ENCODE measurements at regions not wholly inside any gene's neighbourhood (a gene's known extent, or its start where the extent isn't known, plus 50 kb on each side); places are given as distances from the start of the nearest gene placed in this dataset.

DNA sequence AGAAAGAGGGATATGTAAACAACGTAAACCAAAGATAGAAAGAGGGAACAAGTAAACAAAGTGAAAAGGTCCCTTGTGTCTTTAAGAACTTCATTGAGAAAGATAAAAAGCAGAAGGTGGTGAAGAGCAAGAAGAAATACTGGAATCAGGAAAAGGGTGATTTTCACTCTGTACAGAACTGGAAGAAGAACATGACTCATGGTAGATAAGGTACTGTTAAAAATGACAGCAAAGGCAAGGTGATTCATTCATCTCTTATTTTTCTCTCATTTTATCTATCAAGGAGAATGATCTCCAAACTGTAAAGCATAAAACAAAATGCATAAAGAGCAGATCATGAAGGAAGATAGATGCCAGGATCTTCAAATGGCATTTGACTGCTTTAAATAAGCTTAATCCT is 724.6 kb upstream of the CELF4 start:
- Histone ChIP-seq H3K27me3 (ENCODE audit: low read length) (no peaks in the 10 kb centered on the region), H3K9me2 (replicated peaks; ENCODE audit: insufficient read depth, low read length) (no peaks in the 10 kb centered on the region), H3K4me3 (ENCODE audit: low read length) (no peak overlapping the region), H3K79me2 (ENCODE audit: low read length) (no peaks in the 10 kb centered on the region), H3K9ac (ENCODE audit: low read length) (no peak overlapping the region), H2AFZ (ENCODE audit: low read length) (no peak overlapping the region), H3K9me3 (ENCODE audit: low read length) (peaks cover 35% of the 10 kb centered on the region), H4K20me1 (ENCODE audit: insufficient read depth, low read depth, low read length) (no peaks in the 10 kb centered on the region), H3K4me2 (ENCODE audit: low read depth, low read length, poor library complexity, severe bottlenecking) (no peak overlapping the region), H3K36me3 (ENCODE audit: insufficient read depth, low read length) (no peaks in the 10 kb centered on the region), H3K27ac (ENCODE audit: low read length) (no peak overlapping the region), H3K4me1 (ENCODE audit: low read length) (no peaks in the 10 kb centered on the region)
- DNase-seq, result no peak

DNA sequence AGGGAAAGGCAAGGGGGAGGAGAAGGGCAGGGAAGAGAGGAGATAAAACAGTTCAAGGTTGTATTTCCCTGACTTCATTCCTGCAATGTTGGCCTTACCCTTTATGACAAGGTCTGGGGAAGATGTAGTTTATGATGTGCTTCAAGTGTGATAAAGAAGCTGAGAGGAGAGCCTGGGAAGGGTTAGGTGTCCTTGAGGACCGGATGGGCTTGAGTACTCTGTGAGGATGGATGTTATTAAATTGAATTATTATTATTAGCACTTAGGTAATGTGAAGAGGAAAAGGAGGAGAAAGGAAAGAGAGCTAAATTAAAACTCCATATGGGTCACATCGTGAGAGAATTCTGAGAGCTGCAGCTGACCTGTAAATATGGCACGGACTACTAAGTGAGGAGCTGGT is 719.4 kb upstream of the CELF4 start:
- DNase-seq, result no peak
- H3K9me3 ChIP-seq (ENCODE audit: low read length), result peaks cover 16% of the 10 kb centered on the region
- no peak overlapping the region for H3K9ac ChIP-seq (ENCODE audit: low read length)
- no peaks in the 10 kb centered on the region for H3K4me1 ChIP-seq (ENCODE audit: low read length)
- no peaks in the 10 kb centered on the region for H3K36me3 ChIP-seq (ENCODE audit: insufficient read depth, low read length)
- H3K9me2 ChIP-seq (replicated peaks; ENCODE audit: insufficient read depth, low read length), result no peaks in the 10 kb centered on the region
- no peaks in the 10 kb centered on the region for H3K27me3 ChIP-seq (ENCODE audit: low read length)
- no peak overlapping the region for H3K4me2 ChIP-seq (ENCODE audit: low read depth, low read length, poor library complexity, severe bottlenecking)
- H4K20me1 ChIP-seq (ENCODE audit: insufficient read depth, low read depth, low read length), result no peaks in the 10 kb centered on the region
- no peak overlapping the region for H3K27ac ChIP-seq (ENCODE audit: low read length)
- no peaks in the 10 kb centered on the region for H3K79me2 ChIP-seq (ENCODE audit: low read length)
- no peak overlapping the region for H2AFZ ChIP-seq (ENCODE audit: low read length)
- H3K4me3 ChIP-seq (ENCODE audit: low read length), result no peak overlapping the region

DNA sequence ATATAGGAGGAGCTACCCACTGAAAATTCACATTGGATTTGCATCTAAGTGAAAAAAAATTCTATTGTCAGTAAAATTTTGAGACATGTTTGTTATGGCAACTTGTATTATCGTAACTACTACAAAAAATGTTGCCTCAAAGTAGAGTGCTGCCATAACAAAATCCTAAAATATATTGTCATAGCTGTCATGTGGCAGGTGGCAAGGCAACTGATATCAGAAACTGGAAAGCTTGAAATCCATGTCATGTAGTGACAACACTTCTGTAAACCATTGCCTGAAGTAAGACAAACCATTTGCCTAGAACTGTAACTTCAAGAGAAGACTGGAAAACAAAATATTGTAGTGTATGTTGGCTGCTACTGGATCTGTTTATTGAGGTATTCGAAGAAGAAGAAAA is 697.5 kb upstream of the CELF4 start:
- H3K9me3 ChIP-seq (ENCODE audit: low read length), result peaks cover 34% of the 10 kb centered on the region

DNA sequence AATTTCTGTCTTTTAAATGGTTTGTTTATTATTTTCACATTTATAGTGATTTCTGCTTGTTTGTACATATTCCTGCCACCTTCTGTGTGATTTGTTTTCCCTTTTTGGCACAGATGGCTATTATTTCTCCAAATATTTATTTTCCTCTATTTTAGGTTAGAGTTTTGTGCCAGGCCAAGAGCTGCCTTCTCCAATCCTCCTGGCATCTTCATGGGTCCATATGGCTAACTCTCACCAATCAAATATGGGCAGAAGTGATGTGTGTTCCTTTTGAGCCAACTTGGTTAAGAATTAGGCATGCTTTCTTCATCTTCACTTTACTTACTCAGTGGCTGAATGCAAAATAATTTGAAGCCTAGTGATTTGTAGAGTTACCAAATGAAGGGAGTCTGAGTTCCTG is 697.1 kb upstream of the CELF4 start:
- H2AFZ ChIP-seq (ENCODE audit: low read length), result no peak overlapping the region
- H3K4me2 ChIP-seq (ENCODE audit: low read depth, low read length, poor library complexity, severe bottlenecking), result no peak overlapping the region
- no peak for DNase-seq
- H3K9ac ChIP-seq (ENCODE audit: low read length), result no peak overlapping the region
- H3K36me3 ChIP-seq (ENCODE audit: insufficient read depth, low read length), result no peaks in the 10 kb centered on the region
- H3K4me1 ChIP-seq (ENCODE audit: low read length), result no peaks in the 10 kb centered on the region
- H4K20me1 ChIP-seq (ENCODE audit: insufficient read depth, low read depth, low read length), result no peaks in the 10 kb centered on the region
- no peak overlapping the region for H3K4me3 ChIP-seq (ENCODE audit: low read length)
- H3K27me3 ChIP-seq (ENCODE audit: low read length), result no peaks in the 10 kb centered on the region
- peaks cover 34% of the 10 kb centered on the region for H3K9me3 ChIP-seq (ENCODE audit: low read length)
- H3K27ac ChIP-seq (ENCODE audit: low read length), result no peak overlapping the region
- H3K9me2 ChIP-seq (replicated peaks; ENCODE audit: insufficient read depth, low read length), result no peaks in the 10 kb centered on the region
- no peaks in the 10 kb centered on the region for H3K79me2 ChIP-seq (ENCODE audit: low read length)

More for the DNA sequence above, 697.5 kb upstream of the CELF4 start:
- DNase-seq, result no peak
- Histone ChIP-seq H3K27ac (ENCODE audit: low read length) (no peak overlapping the region), H4K20me1 (ENCODE audit: insufficient read depth, low read depth, low read length) (no peaks in the 10 kb centered on the region), H3K27me3 (ENCODE audit: low read length) (no peaks in the 10 kb centered on the region), H3K4me2 (ENCODE audit: low read depth, low read length, poor library complexity, severe bottlenecking) (no peak overlapping the region), H3K9me2 (replicated peaks; ENCODE audit: insufficient read depth, low read length) (no peaks in the 10 kb centered on the region), H3K79me2 (ENCODE audit: low read length) (no peaks in the 10 kb centered on the region), H2AFZ (ENCODE audit: low read length) (no peak overlapping the region), H3K9ac (ENCODE audit: low read length) (no peak overlapping the region), H3K36me3 (ENCODE audit: insufficient read depth, low read length) (no peaks in the 10 kb centered on the region), H3K4me3 (ENCODE audit: low read length) (no peak overlapping the region), H3K4me1 (ENCODE audit: low read length) (no peaks in the 10 kb centered on the region)

DNA sequence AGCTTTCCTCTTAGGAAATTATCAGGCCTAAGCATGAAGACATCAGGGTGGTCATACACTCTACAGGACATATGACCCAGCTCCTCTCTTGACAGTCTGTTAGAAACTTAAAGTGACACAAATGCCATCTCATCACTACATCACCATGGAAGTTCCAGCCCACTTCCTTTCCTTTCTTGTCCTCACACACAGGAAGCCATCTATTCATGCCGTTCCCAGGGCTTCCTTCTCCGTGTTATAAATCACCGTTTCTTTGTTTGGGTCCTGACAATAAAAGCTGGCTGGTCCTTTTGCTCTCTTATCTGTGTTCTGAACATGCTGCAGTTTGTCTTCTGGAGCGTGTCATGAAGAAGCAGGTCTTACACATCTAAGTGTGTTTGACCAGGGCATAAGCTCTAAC is 692.1 kb upstream of the CELF4 start:
- Histone ChIP-seq H3K4me3 (ENCODE audit: low read length) (no peak overlapping the region), H2AFZ (ENCODE audit: low read length) (no peak overlapping the region), H3K4me1 (ENCODE audit: low read length) (no peaks in the 10 kb centered on the region), H3K9ac (ENCODE audit: low read length) (no peak overlapping the region), H3K27ac (ENCODE audit: low read length) (no peak overlapping the region), H3K9me2 (replicated peaks; ENCODE audit: insufficient read depth, low read length) (no peaks in the 10 kb centered on the region), H3K79me2 (ENCODE audit: low read length) (no peaks in the 10 kb centered on the region), H4K20me1 (ENCODE audit: insufficient read depth, low read depth, low read length) (no peaks in the 10 kb centered on the region), H3K27me3 (ENCODE audit: low read length) (no peaks in the 10 kb centered on the region), H3K9me3 (ENCODE audit: low read length) (peaks cover 34% of the 10 kb centered on the region), H3K36me3 (ENCODE audit: insufficient read depth, low read length) (no peaks in the 10 kb centered on the region), H3K4me2 (ENCODE audit: low read depth, low read length, poor library complexity, severe bottlenecking) (no peak overlapping the region)
- no peak for DNase-seq

DNA sequence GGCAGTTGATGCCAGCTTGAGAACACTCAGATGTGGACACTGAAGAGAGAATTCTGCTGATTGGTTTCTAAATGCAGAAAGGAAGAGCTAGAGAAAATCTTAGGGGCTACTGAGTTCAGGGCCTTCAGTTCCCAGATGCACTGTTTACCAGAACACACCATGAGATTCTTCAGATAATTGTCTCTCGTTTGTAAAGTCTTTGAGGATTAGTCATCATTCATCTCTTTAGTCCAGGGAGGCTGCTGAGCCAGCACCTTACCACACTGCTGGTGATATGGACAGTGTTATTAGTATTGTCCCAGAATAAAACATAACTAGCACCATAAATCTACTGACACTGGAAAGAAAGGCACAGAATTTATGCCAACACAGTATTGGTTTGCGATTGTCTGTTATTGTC is 690.8 kb upstream of the CELF4 start:
- Histone ChIP-seq H3K27me3 (ENCODE audit: low read length) (no peaks in the 10 kb centered on the region), H3K9me2 (replicated peaks; ENCODE audit: insufficient read depth, low read length) (no peaks in the 10 kb centered on the region), H4K20me1 (ENCODE audit: insufficient read depth, low read depth, low read length) (no peaks in the 10 kb centered on the region), H3K4me1 (ENCODE audit: low read length) (no peaks in the 10 kb centered on the region), H3K4me2 (ENCODE audit: low read depth, low read length, poor library complexity, severe bottlenecking) (no peak overlapping the region), H3K36me3 (ENCODE audit: insufficient read depth, low read length) (no peaks in the 10 kb centered on the region), H3K79me2 (ENCODE audit: low read length) (no peaks in the 10 kb centered on the region), H2AFZ (ENCODE audit: low read length) (no peak overlapping the region), H3K27ac (ENCODE audit: low read length) (no peak overlapping the region), H3K9ac (ENCODE audit: low read length) (no peak overlapping the region), H3K4me3 (ENCODE audit: low read length) (no peak overlapping the region), H3K9me3 (ENCODE audit: low read length) (peaks cover 41% of the 10 kb centered on the region; the same call in 1 of the 2 replicates)
- DNase-seq, result no peak

DNA sequence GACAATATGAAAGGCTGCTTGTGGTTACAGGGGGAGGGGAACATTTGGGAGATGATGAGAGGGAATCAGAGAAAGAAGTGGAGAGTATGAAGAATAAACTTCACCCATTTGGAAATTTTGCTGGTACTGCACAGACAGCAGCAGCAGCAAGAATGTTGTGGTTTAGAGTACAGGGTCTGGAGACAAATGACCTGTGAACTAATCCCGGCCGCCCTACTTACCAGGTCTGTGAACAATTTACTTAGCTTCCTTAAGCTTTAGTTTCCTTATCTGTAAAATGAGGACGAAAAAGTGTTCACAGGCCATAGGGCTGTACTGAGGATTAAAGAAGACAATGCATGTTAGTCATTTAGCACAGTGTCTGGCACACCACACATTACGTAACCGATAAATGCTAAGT is 685.4 kb upstream of the CELF4 start:
- no peak for DNase-seq
- H3K4me3 ChIP-seq (ENCODE audit: low read length), result no peak overlapping the region
- H3K4me1 ChIP-seq (ENCODE audit: low read length), result no peaks in the 10 kb centered on the region
- no peaks in the 10 kb centered on the region for H4K20me1 ChIP-seq (ENCODE audit: insufficient read depth, low read depth, low read length)
- no peaks in the 10 kb centered on the region for H3K79me2 ChIP-seq (ENCODE audit: low read length)
- no peak overlapping the region for H3K27ac ChIP-seq (ENCODE audit: low read length)
- H3K36me3 ChIP-seq (ENCODE audit: insufficient read depth, low read length), result no peaks in the 10 kb centered on the region
- H3K4me2 ChIP-seq (ENCODE audit: low read depth, low read length, poor library complexity, severe bottlenecking), result no peak overlapping the region
- no peaks in the 10 kb centered on the region for H3K9me2 ChIP-seq (replicated peaks; ENCODE audit: insufficient read depth, low read length)
- peaks cover 26% of the 10 kb centered on the region; the same call in 1 of the 2 replicates for H3K9me3 ChIP-seq (ENCODE audit: low read length)
- H3K9ac ChIP-seq (ENCODE audit: low read length), result no peak overlapping the region
- H2AFZ ChIP-seq (ENCODE audit: low read length), result no peak overlapping the region
- no peaks in the 10 kb centered on the region for H3K27me3 ChIP-seq (ENCODE audit: low read length)

DNA sequence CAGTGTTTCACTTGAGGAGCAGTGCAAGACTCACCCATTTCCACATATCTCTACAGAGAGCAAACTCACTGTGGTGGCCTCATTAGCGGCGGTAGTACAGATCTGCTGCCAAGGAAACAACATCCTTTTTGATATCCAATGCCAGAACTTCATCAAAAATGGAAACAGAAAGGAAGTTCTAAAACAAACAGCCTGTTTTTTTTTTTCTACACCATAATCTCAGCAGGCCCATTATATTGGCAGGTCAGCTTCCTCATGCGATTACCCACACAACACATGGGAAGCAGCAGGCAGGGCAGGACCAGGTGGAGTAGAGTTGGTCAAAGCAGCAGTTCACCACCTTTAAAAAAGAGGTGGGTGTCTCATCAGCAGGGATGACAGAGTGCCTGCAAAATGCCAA is 678.9 kb upstream of the CELF4 start:
- Histone ChIP-seq H3K9me2 (replicated peaks; ENCODE audit: insufficient read depth, low read length) (no peaks in the 10 kb centered on the region), H3K27me3 (ENCODE audit: low read length) (no peaks in the 10 kb centered on the region), H3K36me3 (ENCODE audit: insufficient read depth, low read length) (no peaks in the 10 kb centered on the region), H3K9me3 (ENCODE audit: low read length) (peaks cover 17% of the 10 kb centered on the region), H3K4me1 (ENCODE audit: low read length) (no peaks in the 10 kb centered on the region), H3K79me2 (ENCODE audit: low read length) (no peaks in the 10 kb centered on the region), H3K27ac (ENCODE audit: low read length) (no peak overlapping the region), H3K9ac (ENCODE audit: low read length) (no peak overlapping the region), H3K4me3 (ENCODE audit: low read length) (no peak overlapping the region), H3K4me2 (ENCODE audit: low read depth, low read length, poor library complexity, severe bottlenecking) (no peak overlapping the region), H4K20me1 (ENCODE audit: insufficient read depth, low read depth, low read length) (no peaks in the 10 kb centered on the region), H2AFZ (ENCODE audit: low read length) (no peak overlapping the region)
- no peak for DNase-seq

DNA sequence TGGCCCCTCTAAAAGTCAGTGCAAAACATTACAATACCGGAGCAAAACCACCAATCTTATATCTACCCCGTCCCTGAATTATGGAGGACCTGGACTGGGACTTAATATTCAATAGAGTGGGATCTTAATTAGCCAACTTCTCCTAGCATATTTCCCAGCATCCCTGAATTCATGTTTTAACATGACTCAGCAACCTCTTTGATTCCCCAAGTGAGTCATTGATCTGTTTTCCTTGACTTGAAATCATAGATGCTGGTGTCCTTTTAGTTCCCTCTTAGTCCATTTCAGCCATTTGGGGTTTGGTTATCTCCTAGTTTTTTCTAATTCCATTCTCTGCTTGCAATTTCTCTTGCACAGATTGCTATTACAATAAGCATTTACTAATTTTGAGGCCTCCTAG is 677.7 kb upstream of the CELF4 start:
- peaks cover 17% of the 10 kb centered on the region for H3K9me3 ChIP-seq (ENCODE audit: low read length)
- H3K9me2 ChIP-seq (replicated peaks; ENCODE audit: insufficient read depth, low read length), result no peaks in the 10 kb centered on the region
- no peaks in the 10 kb centered on the region for H3K36me3 ChIP-seq (ENCODE audit: insufficient read depth, low read length)
- no peak overlapping the region for H3K4me3 ChIP-seq (ENCODE audit: low read length)
- no peak overlapping the region for H3K9ac ChIP-seq (ENCODE audit: low read length)
- no peaks in the 10 kb centered on the region for H3K4me1 ChIP-seq (ENCODE audit: low read length)
- H2AFZ ChIP-seq (ENCODE audit: low read length), result no peak overlapping the region
- DNase-seq, result no peak
- no peaks in the 10 kb centered on the region for H3K27me3 ChIP-seq (ENCODE audit: low read length)
- H3K4me2 ChIP-seq (ENCODE audit: low read depth, low read length, poor library complexity, severe bottlenecking), result no peak overlapping the region
- H3K79me2 ChIP-seq (ENCODE audit: low read length), result no peaks in the 10 kb centered on the region
- H3K27ac ChIP-seq (ENCODE audit: low read length), result no peak overlapping the region
- no peaks in the 10 kb centered on the region for H4K20me1 ChIP-seq (ENCODE audit: insufficient read depth, low read depth, low read length)

Measured in Karpas-422 (cell line).